MM.1S (cell line): ENCODE measurements at regions not wholly inside any gene's neighbourhood (a gene's known extent, or its start where the extent isn't known, plus 50 kb on each side); places are given as distances from the start of the nearest gene placed in this dataset.

ENCODE experiments used
- CTCF ChIP-seq: fragments of 300-600 bp; sonication (generic); IDR thresholded peaks from 2 replicates; pipeline ENCODE4 v1.5.1; 2016; ENCODE audit warnings: antibody characterized with exemption, low read length, mixed read lengths
- EZH2 ChIP-seq: fragments of 300-600 bp; sonication (generic); optimal IDR thresholded peaks from 2 replicates; pipeline ENCODE3; 2017; ENCODE audit warnings: low read depth, mild to moderate bottlenecking, antibody characterized with exemption, low read length, mixed read lengths
- EZH2phosphoT487 ChIP-seq: fragments of 300-600 bp; sonication (generic); IDR thresholded peaks from 2 replicates; pipeline ENCODE4 v1.6.1; 2018; ENCODE audit warnings: antibody characterized with exemption, low read length

DNA sequence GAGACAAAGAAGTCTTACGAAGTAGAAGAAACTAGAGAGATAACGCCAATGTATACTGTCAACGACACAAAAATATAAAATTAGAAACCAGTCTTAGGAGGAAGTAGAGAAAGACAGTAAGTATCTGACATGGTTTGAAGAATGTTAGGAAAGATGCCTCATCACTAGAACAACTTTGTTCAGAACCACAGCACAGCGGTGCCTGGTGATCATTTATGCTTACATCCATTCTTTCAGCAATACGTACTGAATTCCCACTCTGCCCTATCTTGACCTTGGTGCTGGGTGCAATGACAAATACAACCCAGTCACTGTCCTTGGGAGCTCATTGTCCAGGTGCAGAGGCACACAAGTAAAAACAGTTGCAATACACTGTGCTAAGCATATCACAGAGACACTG is 104.4 kb downstream of the TM2D1 start:
- no peak for TF ChIP-seq EZH2
- TF ChIP-seq CTCF, result no peak
- no peak for TF ChIP-seq EZH2phosphoT487
